ENCODE measurements at regions not wholly inside any gene's neighbourhood (a gene's known extent, or its start where the extent isn't known, plus 50 kb on each side); places are given as distances from the start of the nearest gene placed in this dataset.

DNA sequence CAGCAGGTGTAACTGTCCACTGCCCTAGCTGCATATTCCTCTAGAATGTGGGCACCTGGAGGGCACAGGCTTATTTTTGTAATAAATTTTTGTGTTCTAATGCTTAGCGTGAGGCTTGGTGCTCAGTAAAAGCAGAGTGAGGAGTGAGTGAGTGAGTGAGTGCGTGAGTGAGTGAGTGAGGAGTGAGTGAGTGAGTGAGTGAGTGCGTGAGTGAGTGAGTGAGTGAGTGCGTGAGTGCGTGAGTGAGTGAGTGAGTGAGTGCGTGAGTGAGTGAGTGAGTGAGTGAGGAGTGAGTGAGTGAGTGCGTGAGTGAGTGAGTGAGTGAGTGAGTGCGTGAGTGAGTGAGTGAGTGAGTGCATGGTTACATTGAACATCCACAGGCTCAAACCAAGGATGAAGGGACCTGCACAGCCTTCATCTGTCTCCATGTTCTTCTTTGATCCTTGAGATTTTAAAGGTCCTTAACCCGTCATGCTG lies 371.5 kb downstream of the MED10 start:
- DNase-seq (ENCODE audit: low spot score), result no peak

DNA sequence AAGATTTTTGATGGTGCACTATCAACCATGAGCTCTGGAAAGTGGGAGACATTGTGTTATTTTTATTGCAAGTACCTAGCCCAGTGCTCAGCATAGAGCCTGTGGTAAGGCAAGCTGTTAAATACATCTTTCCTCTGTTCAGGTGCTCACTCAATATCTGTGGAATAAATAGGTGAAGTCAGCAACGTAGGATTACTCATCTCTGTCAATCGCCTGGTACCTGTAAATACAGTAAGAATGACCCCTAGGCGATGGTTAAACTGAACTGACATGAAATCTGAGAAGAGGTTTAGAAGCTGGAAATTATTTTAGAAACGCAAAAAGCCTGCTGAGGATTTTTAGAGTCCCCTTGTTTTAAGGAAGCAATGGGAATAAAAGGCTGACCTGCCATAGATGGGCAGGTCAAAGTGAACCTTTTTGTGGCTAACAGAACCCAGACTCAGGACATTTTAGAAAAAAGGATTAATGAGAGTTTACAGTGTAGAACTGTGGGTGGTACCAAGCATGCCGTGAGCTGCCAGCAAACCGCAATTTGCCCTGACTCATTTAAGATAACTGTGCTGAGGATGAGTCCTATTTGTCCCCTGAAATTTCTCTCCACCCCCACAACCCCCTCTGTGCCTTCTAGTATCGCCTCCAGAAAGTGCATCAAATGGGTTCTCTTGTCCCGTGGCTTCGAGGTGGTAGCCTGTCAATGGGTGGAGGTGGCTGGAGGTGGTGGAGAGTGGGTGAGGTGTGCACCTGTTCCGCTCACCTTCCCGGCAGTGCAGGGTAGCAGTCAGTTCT lies 375.1 kb downstream of the MED10 start:
- no peak for DNase-seq (ENCODE audit: low spot score)

DNA sequence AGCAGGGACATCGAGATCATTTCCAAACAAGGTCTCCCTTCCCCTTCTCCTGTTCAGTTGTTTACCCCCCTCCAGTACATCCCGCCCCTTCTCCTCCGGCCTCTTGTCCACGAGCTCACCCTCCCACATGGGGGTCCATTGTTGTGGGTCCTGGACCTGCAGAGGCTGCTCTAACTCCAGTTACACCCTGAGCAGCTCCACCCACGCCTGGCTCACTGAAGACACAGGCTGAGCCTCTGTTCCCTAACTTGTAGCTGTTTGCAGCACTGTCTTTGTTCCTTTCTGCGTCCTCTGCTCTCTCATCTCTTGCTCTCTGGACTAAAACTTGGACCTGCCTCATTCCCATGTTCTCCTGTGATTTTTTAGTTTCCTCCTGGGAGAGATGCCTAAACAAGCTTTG lies 377.5 kb downstream of the MED10 start:
- no peak for DNase-seq (ENCODE audit: low spot score)

DNA sequence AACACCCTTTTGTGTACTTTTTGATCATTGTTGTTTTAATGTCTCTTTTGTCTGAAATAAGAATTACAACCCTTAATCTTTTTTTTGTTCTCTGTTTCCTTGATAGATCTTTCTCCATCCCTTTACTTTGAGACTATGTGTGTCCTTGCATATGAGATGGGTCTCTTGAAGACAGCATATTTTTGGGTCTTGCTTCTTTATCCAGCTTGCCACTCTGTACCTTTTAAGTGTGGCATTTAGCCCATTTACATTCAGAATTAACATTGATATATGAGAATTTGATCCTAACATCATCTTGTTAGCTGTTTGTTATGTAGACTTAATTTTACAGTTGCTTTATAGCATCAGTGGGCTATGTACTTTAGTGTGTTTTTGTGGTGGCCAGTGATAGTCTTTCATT lies 382.5 kb downstream of the MED10 start:
- no peak for DNase-seq (ENCODE audit: low spot score)

DNA sequence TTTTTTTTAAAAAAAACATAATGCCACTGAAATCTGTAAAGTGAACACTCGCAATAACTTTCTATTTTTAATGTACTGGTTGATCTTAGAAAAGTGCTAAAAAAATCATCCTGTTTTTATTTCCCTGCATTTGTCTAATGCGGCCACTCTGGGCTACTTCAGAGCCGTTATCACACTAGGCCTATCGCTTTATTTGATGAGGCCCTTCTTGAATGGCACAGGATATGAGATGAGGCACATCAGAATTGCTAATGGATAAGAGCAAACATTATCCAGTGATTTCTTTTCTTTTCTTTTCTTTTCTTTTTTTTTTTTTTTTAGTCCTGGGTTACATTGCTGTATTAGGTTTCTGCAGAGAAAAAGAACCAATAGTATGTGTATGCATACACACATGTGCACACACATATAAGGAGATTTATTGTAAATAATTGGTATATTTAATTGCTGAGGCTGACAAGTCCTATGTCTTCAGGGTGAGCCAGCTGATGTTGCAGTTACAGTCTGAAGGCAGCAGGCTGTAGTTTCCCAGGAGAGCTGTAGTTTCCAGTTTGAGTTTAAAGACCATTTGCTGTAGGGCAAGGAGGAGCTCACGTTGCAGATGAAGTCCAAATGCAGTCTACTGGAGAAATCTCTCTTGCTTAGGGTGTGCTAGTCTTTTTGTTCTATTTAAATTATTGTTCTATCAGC lies 391.7 kb downstream of the MED10 start:
- no peak for DNase-seq (ENCODE audit: low spot score)

DNA sequence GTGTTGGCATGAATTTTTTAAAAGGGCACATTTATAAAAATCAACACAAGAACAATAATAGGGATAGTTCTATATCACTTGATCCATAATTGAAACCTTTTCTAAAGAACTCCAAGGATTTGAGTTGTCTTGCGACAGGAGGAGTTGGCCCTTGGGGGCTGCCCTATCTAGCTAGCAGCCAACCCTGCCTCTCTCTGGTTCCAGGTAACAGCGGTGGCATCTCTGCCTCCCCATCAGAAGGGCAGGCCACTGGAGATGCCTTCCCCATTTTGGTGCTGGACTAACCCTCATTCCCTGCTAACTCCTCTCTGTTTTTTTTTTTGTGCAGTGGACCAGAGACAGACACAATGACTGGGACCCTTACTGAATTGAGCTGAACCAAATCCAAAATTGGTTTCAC lies 393.0 kb downstream of the MED10 start:
- no peak for DNase-seq (ENCODE audit: low spot score)

DNA sequence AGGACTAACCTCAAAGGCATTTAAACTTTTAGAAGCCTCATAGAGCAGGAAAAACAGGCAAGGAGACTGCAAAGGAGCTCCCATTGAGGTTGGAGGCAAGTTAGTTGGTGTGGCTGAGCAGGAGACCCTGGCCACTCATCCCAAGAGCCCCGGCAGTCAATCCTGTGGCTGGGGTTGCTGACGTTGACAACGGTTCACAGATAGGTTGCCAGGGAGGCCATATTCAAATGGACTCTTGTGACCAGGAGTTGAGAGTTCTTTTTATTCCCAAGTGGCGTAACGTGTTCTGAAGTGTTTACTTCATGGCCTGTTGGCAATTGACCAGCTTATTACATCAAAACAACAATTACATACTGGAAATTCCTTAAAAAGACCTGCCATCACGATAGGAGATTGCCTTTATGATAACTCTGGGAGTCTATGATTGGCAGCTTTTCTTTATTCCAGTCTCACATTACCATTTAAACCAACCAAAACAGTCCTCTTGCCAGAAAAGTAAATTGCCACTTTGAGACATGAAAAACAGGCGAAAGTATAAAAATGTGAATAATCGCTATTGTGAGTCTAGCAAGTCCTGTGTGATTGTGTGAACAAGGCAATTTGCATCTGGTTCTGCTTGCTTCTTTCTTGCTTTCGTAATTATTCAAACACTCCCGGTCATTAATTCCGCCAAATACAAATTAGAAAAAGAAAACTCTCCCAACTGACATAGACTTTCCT lies 394.9 kb downstream of the MED10 start:
- no peak for DNase-seq (ENCODE audit: low spot score)

DNA sequence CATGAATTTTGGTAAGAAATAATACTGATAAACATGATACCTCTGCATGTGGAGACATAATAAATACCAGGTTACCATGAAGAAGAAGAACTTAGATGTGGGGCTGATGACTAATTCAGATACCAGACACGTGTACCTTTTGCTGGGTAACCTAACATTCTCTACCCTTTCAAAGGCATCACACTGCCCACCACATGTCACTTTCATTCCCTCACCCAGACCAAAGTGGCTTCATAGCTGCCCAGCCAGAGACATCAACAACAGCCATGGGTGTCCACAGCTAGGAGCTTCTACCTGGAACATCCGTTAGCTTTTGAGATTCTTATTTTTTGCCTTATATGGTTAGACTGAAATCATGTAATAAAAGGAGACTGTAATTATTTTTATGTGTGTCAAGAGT lies 396.8 kb downstream of the MED10 start:
- DNase-seq (ENCODE audit: low spot score), result no peak

DNA sequence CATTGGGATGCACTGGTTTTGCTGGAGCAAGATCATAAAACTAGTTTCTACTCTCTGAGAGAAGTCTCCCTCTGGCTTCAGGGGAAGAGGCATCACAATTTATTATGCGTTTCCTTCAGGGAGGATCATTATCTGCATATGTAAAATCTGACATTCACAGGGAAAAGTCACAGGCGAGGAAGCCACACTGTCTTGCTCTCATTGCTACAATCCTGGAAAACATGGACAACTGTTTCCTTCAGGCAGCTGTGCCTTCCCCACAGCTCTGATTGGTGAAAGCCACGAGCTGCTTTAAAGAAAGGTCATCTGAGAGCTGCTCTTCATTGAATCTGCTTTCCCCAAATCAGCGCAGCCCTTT lies 397.8 kb downstream of the MED10 start:
- DNase-seq (ENCODE audit: low spot score), result no peak

DNA sequence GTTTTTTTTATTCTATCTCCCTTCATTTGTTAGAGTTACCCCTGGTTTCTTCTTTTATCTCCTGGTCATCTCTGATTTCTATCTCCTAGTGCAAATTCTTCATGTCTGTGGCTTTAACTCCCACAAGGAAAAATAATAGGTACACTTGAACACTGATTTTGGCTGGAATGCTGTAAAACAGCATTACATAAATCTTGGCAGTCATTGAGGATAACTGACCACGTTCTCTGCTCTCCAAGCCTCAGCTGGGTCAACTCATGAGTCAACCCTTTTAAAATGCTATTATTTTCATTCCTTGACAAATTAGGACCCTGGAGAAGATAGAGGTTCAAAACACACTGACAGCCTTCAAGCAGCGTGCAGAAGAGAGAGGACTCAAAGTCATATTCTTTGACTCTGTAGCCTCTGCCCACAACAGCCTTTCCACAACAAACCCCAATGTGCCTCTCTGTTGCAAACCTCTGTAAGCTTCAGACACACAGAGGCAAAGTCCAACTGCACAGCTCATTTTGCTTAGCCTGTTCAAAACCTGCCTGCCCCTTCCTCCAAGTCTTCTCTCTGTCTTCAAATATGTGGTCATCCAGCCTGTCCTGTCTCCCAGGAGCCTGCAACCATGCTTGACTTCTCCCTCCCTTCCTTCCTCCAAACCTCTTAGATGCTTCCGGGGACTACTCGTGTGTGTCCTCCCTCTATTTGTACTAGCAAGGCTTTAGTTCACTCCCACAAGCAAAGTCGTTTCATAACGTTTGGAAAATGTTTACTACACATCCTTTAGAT lies 398.4 kb downstream of the MED10 start:
- DNase-seq (ENCODE audit: low spot score), result no peak

DNA sequence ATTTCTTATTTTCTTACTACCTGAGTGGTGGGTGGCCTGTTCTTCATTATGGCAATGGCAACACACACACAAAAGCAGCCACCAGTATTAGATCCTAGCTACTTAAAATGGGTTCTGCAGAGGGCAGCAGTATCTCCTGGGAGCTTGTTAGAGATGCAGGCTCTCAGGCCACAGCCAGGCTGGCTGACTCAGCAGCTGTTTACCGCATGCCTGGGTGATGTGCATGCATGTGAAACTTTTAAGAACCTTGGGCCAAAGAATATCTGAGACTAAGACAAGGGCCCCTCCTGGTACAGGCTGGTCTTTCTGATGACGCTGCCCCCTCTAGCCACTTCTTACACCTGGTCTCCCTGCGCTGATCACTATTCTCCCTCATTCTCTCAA lies 399.0 kb downstream of the MED10 start:
- DNase-seq (ENCODE audit: low spot score), result peak; percentile 21

DNA sequence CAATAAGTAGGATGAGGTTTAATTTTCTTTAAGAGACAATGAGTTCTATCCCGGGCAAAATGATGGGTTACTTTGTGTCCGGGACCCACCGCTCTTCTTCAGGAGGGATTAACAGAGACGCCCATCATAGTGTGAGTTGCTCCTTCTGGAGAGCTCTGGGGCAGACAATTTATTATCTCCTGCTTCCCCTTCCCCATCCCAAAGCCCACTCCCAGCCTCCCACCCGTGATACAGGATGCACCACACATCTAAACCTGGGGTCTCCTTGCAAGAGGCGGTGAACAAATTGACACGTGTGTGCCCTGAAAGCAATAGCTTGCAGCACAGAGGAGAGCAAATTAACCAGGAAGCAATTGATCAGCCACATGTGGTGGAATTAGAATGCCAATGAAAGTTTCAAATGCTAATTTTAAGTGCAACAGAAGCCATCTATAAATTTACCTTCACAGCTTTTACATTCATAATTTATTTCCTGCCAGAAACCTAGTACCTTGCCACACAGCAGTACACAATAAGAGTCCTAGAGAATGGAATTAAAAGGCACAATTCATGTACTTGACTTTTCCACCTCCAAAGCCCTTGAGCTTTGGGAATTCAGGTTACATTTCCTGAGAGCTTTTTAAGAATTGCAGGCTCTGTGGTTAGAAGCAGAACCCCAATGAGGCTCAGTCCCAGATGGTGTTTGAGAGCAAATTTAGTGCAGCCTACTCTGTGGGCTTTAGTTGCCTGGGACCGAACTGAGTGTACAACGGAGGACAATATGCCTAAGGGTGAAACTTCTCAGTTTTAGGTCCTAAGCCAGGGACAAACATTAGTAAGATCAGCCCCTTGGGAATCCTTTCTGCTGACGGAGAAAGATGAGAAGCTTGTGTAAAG lies 399.6 kb downstream of the MED10 start:
- no peak for DNase-seq (ENCODE audit: low spot score)

DNA sequence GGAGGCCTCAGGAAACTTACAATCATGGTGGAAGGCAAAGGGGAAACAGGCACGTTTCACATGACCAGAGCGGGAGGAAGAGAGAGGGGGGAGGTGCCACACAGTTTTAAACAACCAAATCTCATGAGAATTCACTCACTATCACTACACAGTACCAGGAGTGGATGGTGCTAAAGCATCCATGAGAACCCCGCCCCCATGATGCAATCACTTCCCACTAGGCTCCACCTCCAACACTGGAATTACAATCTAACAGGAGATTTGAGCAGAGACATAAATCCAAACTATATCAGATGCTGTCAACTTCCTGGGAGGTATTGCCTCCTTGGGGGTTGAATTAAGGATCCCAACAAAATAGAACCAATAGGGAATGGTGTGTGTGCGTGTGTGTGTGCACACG lies 407.1 kb downstream of the MED10 start:
- no peak for DNase-seq (ENCODE audit: low spot score)

DNA sequence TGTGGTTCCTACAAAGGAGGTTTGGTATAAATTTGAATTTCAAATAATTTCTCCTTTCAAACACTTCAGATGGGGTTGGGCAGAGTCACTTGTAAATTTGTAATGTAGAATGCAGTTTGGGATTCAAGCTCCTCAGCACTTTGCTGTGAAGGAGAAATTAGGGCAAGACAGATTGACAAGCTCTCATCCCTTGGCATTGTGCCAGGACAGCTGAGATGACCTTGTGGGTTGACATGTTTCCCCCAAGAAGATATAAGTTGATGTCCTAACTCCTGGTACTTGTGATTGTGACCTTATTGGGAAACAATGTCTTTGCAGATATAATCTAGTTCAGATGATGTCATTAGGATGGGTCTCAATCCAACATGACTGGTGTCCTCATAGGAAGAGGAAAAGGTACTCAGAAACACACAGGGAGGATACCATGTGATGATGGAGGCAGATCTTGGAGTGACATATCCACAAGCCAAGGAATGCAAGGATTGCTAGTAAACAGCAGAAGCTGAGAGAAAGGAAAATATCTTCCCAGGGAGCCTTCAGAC lies 408.3 kb downstream of the MED10 start:
- no peak for DNase-seq (ENCODE audit: low spot score)

DNA sequence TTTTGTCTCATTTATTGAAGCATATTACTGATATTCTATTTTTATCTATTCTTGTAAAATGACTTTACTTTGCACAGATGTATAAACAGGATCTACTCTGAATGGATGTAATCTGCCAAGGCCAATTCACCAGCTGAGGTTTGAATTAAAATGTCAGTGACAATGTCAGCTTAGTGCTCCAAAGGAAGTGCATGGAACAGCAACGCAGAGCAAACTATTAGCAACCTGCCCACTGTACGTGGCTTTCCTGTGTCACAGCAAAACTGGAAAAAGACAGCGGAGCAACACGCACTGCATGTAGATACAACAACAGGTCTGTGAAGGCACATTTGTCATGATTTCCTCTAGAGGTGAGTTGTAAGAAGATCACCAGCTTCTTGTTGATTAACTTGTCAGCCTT lies 409.4 kb downstream of the MED10 start:
- no peak for DNase-seq (ENCODE audit: low spot score)

DNA sequence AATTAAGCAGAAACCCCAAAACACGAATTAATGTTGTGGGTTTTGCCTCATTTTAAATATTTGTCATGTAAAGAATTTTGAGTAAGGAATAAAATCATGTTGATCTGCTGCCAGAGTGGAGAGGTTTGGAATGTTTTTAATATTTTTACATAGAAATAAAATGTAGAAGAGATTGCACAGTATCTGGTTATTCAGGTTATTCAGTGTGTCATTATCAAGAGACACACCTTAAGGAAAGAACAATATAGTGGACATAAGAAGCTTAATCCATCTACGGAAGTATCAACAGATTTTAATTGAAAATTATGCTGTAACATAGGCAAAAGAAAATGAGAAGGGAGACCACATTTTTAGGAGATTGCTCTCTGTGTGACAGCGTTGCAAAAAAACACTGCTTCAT lies 410.4 kb downstream of the MED10 start:
- no peak for DNase-seq (ENCODE audit: low spot score)

DNA sequence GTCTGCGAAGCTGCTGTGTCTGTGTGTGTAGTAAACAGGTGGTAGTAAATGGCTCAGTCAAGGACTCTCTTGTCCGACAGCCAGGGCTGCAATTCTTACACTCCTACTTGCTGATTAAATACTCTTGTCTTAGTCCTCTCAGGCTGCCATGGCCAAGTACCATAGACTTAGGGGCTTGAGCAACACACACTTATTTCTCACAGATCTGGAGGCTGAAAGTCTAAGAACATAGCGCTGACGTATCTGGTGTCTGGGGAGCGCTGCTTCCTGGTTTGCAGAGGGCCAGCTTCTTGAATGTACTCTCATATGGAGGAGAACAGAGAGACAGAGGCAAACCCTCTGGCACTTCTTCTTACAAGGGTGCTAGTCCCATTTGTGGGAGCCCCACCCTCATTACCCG lies 411.0 kb downstream of the MED10 start:
- no peak for DNase-seq (ENCODE audit: low spot score)

DNA sequence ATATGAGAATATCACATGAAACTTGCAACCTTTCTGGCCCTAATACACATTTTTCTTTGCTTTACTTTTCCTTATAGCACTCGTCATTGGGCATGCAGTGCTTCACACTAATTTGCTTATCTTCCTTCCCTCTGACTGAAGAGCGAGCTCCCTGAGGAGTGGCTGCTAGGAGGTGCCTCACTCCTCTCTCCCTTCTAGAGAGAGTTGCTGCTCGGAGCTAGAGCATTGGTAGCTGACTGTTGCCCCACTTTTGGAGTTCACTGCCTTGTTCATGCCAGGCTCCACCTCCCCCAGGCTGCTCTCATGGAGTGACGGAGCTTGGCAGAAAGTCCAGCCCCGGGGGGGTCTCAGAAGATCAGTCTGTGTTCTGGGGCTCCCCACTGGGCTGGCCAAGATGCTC lies 413.2 kb downstream of the MED10 start:
- DNase-seq (ENCODE audit: low spot score), result no peak

DNA sequence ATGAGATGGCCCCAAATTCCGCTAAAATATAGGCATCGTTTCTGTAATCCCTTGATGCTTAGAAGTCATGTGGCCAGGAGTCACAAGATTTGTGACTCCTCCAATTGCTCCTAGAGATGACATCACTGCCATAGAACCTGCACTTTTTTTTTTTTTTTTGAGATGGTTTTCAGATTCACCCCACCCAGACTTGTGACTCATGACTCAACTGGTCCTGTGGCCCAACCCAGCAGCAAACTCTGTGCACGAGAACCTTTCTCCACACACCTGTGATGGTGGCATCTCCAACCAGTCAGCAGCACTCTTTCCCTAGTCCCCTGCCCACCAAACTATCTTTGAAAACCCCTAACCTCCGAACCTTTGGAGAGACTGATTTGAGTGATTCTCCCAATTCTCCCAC lies 414.0 kb downstream of the MED10 start:
- DNase-seq (ENCODE audit: low spot score), result no peak

DNA sequence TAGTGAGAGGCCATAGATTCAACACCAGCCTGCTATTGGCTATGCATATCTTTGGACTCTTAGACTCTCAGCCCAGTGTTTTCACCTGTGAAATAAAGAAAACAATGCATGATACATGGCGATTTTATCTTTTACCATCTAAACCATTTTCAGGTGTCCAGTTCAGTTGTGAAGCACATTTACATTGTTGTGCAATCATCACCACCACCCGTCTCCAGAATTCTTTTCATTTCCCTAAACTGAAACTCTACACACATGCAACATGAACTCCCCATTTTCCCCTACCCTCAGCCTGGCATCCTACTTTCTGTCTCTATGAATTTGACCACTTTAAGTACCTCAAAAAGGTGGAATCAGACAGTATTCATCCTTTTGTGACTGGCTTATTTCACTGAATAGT lies 420.6 kb downstream of the MED10 start:
- no peak for DNase-seq (ENCODE audit: low spot score)

DNA sequence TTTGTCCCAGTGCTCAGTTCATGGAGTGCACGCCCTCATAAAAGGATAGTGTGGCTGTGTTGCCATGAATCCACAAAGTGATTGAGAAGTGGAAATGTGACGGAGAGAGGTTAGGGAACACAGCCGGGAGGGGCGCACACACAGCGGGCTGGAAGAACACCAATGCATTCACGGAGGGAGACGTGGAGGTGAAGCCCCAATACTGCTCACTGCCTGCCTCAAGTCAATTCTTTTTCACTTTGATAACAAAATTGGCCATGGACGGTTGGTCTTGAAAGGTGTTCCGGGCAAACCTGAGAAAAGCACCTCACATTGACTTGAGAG lies 424.1 kb downstream of the MED10 start:
- no peak for DNase-seq (ENCODE audit: low spot score)
